ENCODE measurements at regions not wholly inside any gene's neighbourhood (a gene's known extent, or its start where the extent isn't known, plus 50 kb on each side); places are given as distances from the start of the nearest gene placed in this dataset.

DNA sequence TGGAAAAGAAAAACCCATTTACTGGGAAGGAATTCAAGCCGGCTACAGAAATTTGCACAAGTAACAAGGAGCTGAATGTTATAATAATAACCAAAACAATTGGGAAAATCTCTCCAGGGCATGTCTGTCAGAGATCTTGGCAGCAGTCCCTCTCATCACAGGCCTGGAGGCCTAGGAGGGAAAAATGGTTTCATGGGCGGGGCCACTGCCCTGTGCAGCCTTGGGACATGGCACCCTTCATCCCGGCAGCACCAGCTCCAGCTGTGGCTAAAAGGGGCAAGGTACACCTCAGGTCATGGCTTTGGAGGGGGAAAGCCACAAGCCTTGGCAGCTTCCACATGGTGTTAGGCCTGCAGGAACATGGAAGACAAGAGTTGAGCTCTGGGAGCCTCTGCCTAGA lies 513.1 kb upstream of the CNKSR2 start:
- TF ChIP-seq, protein P1, sequence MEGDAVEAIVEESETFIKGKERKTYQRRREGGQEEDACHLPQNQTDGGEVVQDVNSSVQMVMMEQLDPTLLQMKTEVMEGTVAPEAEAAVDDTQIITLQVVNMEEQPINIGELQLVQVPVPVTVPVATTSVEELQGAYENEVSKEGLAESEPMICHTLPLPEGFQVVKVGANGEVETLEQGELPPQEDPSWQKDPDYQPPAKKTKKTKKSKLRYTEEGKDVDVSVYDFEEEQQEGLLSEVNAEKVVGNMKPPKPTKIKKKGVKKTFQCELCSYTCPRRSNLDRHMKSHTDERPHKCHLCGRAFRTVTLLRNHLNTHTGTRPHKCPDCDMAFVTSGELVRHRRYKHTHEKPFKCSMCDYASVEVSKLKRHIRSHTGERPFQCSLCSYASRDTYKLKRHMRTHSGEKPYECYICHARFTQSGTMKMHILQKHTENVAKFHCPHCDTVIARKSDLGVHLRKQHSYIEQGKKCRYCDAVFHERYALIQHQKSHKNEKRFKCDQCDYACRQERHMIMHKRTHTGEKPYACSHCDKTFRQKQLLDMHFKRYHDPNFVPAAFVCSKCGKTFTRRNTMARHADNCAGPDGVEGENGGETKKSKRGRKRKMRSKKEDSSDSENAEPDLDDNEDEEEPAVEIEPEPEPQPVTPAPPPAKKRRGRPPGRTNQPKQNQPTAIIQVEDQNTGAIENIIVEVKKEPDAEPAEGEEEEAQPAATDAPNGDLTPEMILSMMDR (IDR thresholded peaks at IDR 0.05; ENCODE audit: insufficient read depth, low read length, poor library complexity, severe bottlenecking), result no peak
- H3K36me3 ChIP-seq (ENCODE audit: control insufficient read depth, insufficient read depth, low read length), result no peaks in the 10 kb centered on the region
- no peak for DNase-seq (ENCODE audit: low read depth)
- H3K4me3 ChIP-seq (ENCODE audit: low read depth, low read length), result no peak overlapping the region
- no peaks in the 10 kb centered on the region for H3K27me3 ChIP-seq (ENCODE audit: control insufficient read depth, insufficient read depth, low read length)

DNA sequence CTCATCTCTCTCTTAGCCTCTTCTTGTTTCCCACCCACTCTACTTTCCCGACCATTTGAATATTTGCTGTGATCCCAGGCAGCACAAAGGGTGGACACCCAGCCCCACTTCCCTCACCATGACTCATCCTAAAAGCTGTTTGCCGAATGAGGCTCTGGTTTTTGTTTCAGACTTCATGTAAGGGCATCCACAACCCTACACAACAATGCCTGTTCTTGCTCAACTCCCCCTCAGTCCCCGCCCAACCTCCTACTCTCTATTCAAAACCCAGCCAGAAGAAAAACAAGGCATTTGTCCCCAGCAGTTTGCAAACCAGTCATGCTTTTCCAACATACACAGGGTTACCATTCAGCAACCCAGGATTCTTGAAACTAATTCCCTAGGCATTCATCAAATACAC lies 516.5 kb upstream of the CNKSR2 start:
- H3K36me3 ChIP-seq (ENCODE audit: control insufficient read depth, insufficient read depth, low read length), result no peaks in the 10 kb centered on the region
- H3K4me3 ChIP-seq (ENCODE audit: low read depth, low read length), result no peak overlapping the region
- H3K27me3 ChIP-seq (ENCODE audit: control insufficient read depth, insufficient read depth, low read length), result no peaks in the 10 kb centered on the region
- TF ChIP-seq, protein P1 (IDR thresholded peaks at IDR 0.05; ENCODE audit: insufficient read depth, low read length, poor library complexity, severe bottlenecking), result no peak
- DNase-seq (ENCODE audit: low read depth), result no peak

DNA sequence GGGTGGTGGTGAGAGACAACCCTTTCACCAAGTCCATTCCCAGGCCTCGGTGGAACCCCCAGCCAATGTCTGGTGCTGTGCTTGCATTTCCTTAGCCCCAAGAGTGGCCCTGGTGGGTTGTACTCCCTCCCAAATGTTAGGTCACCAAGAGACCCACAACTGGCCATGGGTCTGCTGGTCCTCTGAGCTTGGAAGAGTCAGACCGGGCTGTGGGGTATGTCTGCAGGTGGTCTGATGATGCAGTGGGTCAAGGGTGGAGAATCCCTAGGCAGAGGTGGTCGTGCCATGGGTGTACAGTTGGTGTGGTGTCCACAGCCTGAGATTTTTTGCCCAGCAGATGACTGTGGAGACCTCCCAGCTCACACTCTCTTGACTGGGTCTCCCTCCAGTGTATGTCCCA lies 535.7 kb upstream of the CNKSR2 start:
- TF ChIP-seq, protein P1 (IDR thresholded peaks at IDR 0.05; ENCODE audit: insufficient read depth, low read length, poor library complexity, severe bottlenecking), result no peak
- DNase-seq (ENCODE audit: low read depth), result no peak
- Histone ChIP-seq H3K4me3 (ENCODE audit: low read depth, low read length) (no peak overlapping the region), H3K36me3 (ENCODE audit: control insufficient read depth, insufficient read depth, low read length) (no peaks in the 10 kb centered on the region), H3K27me3 (ENCODE audit: control insufficient read depth, insufficient read depth, low read length) (no peaks in the 10 kb centered on the region)

DNA sequence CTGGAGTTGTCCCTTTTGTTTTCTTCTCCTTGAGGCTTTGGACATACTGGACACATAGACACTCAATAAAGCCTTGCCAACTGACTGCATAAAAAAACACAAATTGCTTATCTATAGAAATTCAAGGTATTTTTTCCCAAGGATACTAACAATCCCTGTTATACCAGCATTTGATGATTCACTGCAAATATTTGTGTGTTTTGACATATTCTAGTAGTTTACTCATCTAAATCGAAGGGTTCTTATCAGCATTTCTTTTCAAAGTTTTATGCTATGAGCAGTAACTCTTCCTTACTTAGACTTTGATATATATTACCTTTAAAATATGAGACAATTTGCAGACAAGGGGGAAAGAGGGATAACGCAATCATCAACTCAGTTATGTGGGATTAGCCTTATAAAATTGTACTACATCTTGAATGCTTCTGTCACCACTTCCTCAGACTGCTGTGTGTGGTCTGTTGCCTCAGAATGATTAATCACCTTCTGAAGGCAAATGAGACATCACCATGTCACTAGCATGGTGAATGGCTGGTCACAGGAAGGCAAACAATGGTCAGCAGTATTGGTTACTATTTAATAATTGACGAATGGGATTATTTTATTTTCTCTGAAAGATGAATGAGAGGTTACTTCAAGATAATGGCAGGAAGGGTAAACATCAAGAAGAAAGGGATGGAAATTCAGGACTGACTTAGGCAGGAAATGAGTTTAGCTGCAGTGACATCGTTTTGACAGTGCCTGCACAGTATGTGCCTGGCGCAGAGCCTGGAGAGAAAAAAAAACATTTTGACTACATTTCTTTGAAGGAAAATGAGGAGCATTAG lies 544.3 kb upstream of the CNKSR2 start:
- Histone ChIP-seq H3K27me3 (ENCODE audit: control insufficient read depth, insufficient read depth, low read length) (no peaks in the 10 kb centered on the region), H3K4me3 (ENCODE audit: low read depth, low read length) (no peak overlapping the region), H3K36me3 (ENCODE audit: control insufficient read depth, insufficient read depth, low read length) (no peaks in the 10 kb centered on the region)
- peak; percentile 5 for DNase-seq (ENCODE audit: low read depth)
- TF ChIP-seq, protein P1 (IDR thresholded peaks at IDR 0.05; ENCODE audit: insufficient read depth, low read length, poor library complexity, severe bottlenecking), result no peak

DNA sequence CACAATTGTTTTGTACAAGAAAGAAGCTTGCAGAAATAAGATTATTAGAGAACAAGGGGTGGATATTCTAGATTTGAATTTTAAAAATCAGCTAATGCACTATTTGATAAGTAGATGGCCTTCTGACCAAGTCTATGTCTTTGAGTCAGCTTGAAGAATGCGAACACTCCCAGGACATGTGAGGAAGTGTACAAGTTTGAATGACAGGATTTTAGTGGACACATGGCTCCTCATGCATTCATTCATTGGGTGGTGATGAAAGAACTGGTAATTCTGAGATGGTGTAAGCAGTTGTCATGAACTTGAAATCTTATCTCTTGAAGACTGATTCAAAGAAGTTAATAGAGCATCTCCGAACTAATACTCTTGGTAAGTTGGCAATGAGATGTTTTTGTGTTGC lies 548.2 kb upstream of the CNKSR2 start:
- H3K4me3 ChIP-seq (ENCODE audit: low read depth, low read length), result no peak overlapping the region
- H3K27me3 ChIP-seq (ENCODE audit: control insufficient read depth, insufficient read depth, low read length), result no peaks in the 10 kb centered on the region
- TF ChIP-seq, protein P1 (IDR thresholded peaks at IDR 0.05; ENCODE audit: insufficient read depth, low read length, poor library complexity, severe bottlenecking), result no peak
- DNase-seq (ENCODE audit: low read depth), result no peak
- H3K36me3 ChIP-seq (ENCODE audit: control insufficient read depth, insufficient read depth, low read length), result no peaks in the 10 kb centered on the region

DNA sequence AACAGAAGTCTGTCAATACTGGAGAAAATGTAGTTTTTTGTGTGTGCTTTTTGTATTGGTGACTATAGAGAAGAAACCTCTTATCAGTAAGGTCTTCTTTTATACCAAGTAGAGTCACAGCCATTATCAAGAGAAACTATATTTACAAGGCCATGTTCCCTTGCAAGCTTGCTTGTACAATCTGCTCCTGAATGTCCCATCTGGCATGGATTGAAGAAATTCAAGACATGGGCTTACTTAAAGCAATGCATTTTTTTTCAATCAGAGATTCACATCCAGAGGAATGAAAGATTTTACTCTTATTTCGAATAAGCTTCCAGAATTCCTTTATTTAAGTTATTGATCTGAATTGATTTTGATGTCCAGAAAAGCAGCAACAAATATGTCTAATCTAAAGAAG lies 537.3 kb upstream of the RPS6KA3 start:
- Histone ChIP-seq H3K4me3 (ENCODE audit: low read depth, low read length) (no peak overlapping the region), H3K36me3 (ENCODE audit: control insufficient read depth, insufficient read depth, low read length) (no peaks in the 10 kb centered on the region), H3K27me3 (ENCODE audit: control insufficient read depth, insufficient read depth, low read length) (no peaks in the 10 kb centered on the region)
- no peak for DNase-seq (ENCODE audit: low read depth)
- TF ChIP-seq, protein P1 (IDR thresholded peaks at IDR 0.05; ENCODE audit: insufficient read depth, low read length, poor library complexity, severe bottlenecking), result no peak

All from kidney epithelial cell (primary cell).